Smooth muscle cell (in vitro differentiated cells): ENCODE measurements at regions not wholly inside any gene's neighbourhood (a gene's known extent, or its start where the extent isn't known, plus 50 kb on each side); places are given as distances from the start of the nearest gene placed in this dataset.

ENCODE experiments used
- DNase-seq: peaks from one replicate; lab custom pipeline; 2025; ENCODE audit not compliant: unreplicated experiment; lab: John Stamatoyannopoulos, UW
- H2AFZ ChIP-seq: fragments of 200-600 bp; sonication (generic); 2 replicates; pipeline ENCODE4 v1.6.0; 2016; ENCODE audit warnings: antibody characterized with exemption, low read depth, mild to moderate bottlenecking
- H3F3A ChIP-seq: fragments of 200-600 bp; sonication (generic); 2 replicates; pipeline ENCODE4 v1.6.0; 2017; ENCODE audit warnings: antibody characterized with exemption, low read depth
- H3K27ac ChIP-seq: fragments of 200-600 bp; sonication (generic); 2 replicates; pipeline ENCODE4 v1.5.1; 2016; ENCODE audit warnings: low read depth, mild to moderate bottlenecking
- H3K27me3 ChIP-seq: fragments of 200-600 bp; sonication (generic); 2 replicates; pipeline ENCODE4 v1.6.1; 2016; ENCODE audit warnings: low read depth, mild to moderate bottlenecking
- H3K36me3 ChIP-seq: fragments of 200-600 bp; sonication (generic); 2 replicates; pipeline ENCODE4 v1.5.1; 2016; ENCODE audit warnings: low read depth
- H3K4me1 ChIP-seq: fragments of 200-600 bp; sonication (generic); 2 replicates; pipeline ENCODE4 v1.5.1; 2016; ENCODE audit warnings: low read depth
- H3K4me2 ChIP-seq: fragments of 200-600 bp; sonication (generic); 2 replicates; pipeline ENCODE4 v1.6.0; 2016; ENCODE audit warnings: mild to moderate bottlenecking
- H3K4me3 ChIP-seq: fragments of 200-600 bp; sonication (generic); 2 replicates; pipeline ENCODE4 v1.5.1; 2016; ENCODE audit warnings: mild to moderate bottlenecking
- H3K79me2 ChIP-seq: fragments of 200-600 bp; sonication (generic); 2 replicates; pipeline ENCODE4 v1.6.0; 2016; ENCODE audit warnings: low read depth, mild to moderate bottlenecking
- H3K9ac ChIP-seq: fragments of 200-600 bp; sonication (generic); 2 replicates; pipeline ENCODE4 v1.6.0; 2016; ENCODE audit warnings: low read depth
- H3K9me3 ChIP-seq: fragments of 200-600 bp; sonication (generic); replicated peaks from 2 replicates; pipeline ENCODE4 v1.5.1; 2016; ENCODE audit warnings: low read depth
- H4K20me1 ChIP-seq: fragments of 200-600 bp; sonication (generic); 2 replicates; pipeline ENCODE4 v1.6.0; 2016; ENCODE audit warnings: low read depth
- CTCF ChIP-seq: fragments of 200-600 bp; sonication (generic); IDR thresholded peaks from 2 replicates; pipeline ENCODE4 v1.5.1; 2017; ENCODE audit warnings: borderline replicate concordance, mild to moderate bottlenecking, antibody characterized with exemption; ENCODE audit not compliant: insufficient read depth, poor library complexity, severe bottlenecking
- WGBS: methylation state at CpG from one replicate; pipeline ENCODE4 v1.1.7; 2016; ENCODE audit warnings: low lambda C conversion rate; 5-methylcytosine and 5-hydroxymethylcytosine counted together

DNA sequence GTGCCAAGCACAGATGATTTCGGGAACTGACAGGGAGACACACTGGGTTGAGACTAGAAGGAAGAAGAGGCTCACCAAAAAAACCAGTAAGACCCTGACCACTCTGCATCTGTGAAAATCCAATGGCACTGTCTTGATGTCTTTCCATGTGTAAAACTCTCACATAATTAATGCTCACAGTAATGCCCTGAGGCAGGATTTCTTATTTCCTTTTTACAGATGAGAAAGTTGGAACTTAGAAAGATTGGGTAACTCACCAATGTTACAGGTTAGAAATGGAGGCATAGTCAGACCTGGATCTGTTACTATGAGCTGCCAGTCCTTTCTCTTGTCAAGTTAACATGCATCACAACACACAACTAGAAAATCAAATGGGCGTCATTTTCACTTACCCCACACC lies 151.0 kb upstream of the MCHR2 start:
- no peaks in the 10 kb centered on the region for H4K20me1 ChIP-seq
- H3K4me3 ChIP-seq, result no peak overlapping the region
- H3K9me3 ChIP-seq, result no peaks in the 10 kb centered on the region
- no peak overlapping the region for H3K9ac ChIP-seq
- no peaks in the 10 kb centered on the region for H3F3A ChIP-seq
- no peaks in the 10 kb centered on the region for H3K4me1 ChIP-seq
- no peak for DNase-seq
- no peaks in the 10 kb centered on the region for H3K36me3 ChIP-seq
- H3K4me2 ChIP-seq, result no peak overlapping the region
- H3K27ac ChIP-seq, result no peak overlapping the region
- H3K27me3 ChIP-seq, result no peaks in the 10 kb centered on the region
- whole genome bisulfite sequencing, result 97% methylated on average over 2 of the region's 2 CpGs
- no peak overlapping the region for H2AFZ ChIP-seq
- no peaks in the 10 kb centered on the region for H3K79me2 ChIP-seq
- no peak for TF ChIP-seq CTCF

GRCh38 chr6:100138346-100139022 lies 144.5 kb upstream of the MCHR2 start:
- H3K4me1 ChIP-seq, result no peaks in the 10 kb centered on the region
- H3K79me2 ChIP-seq, result no peaks in the 10 kb centered on the region
- no peaks in the 10 kb centered on the region for H4K20me1 ChIP-seq
- no peak for TF ChIP-seq CTCF
- DNase-seq, result no peak
- no peak overlapping the region for H3K27ac ChIP-seq
- H3F3A ChIP-seq, result no peaks in the 10 kb centered on the region
- 89% methylated on average over 4 of the region's 4 CpGs for WGBS
- H2AFZ ChIP-seq, result no peak overlapping the region
- no peaks in the 10 kb centered on the region for H3K9me3 ChIP-seq
- H3K4me3 ChIP-seq, result no peak overlapping the region
- H3K9ac ChIP-seq, result no peak overlapping the region
- no peaks in the 10 kb centered on the region for H3K27me3 ChIP-seq
- no peaks in the 10 kb centered on the region for H3K36me3 ChIP-seq
- H3K4me2 ChIP-seq, result no peak overlapping the region

DNA sequence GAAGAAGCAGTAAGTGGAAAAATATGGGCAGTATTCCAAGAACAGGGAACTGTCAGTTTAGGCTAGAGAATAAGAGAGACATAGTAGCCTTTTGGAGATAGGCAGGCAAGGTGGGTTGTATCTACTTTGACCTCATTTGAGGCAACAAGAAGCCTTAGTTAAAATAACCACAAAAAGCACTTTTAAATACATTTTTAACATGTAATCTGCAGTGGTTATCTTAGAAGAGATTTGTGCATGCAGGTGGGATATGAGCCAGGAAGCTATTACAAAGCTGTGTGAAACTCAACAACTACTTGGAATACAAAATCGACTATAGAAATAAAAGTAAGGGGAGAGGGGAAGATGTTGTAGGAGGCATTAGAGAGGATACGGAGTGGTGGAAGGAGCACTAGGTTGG lies 143.7 kb upstream of the MCHR2 start:
- no peak for DNase-seq
- no peaks in the 10 kb centered on the region for H3K79me2 ChIP-seq
- TF ChIP-seq CTCF, result no peak
- H3K4me2 ChIP-seq, result no peak overlapping the region
- H3F3A ChIP-seq, result no peaks in the 10 kb centered on the region
- no peaks in the 10 kb centered on the region for H4K20me1 ChIP-seq
- no peak overlapping the region for H2AFZ ChIP-seq
- no peaks in the 10 kb centered on the region for H3K27me3 ChIP-seq
- H3K9me3 ChIP-seq, result no peaks in the 10 kb centered on the region
- no peaks in the 10 kb centered on the region for H3K4me1 ChIP-seq
- H3K27ac ChIP-seq, result no peak overlapping the region
- no peaks in the 10 kb centered on the region for H3K36me3 ChIP-seq
- H3K9ac ChIP-seq, result no peak overlapping the region
- 88% methylated on average over 2 of the region's 2 CpGs for WGBS
- H3K4me3 ChIP-seq, result no peak overlapping the region

GRCh38 chr6:100136590-100136989 lies 142.6 kb upstream of the MCHR2 start:
- H3K27me3 ChIP-seq, result no peaks in the 10 kb centered on the region
- H3K9ac ChIP-seq, result no peak overlapping the region
- H3K27ac ChIP-seq, result no peak overlapping the region
- no peak for DNase-seq
- H3K4me2 ChIP-seq, result no peak overlapping the region
- H3K36me3 ChIP-seq, result no peaks in the 10 kb centered on the region
- no peaks in the 10 kb centered on the region for H3K79me2 ChIP-seq
- no peaks in the 10 kb centered on the region for H4K20me1 ChIP-seq
- H2AFZ ChIP-seq, result no peak overlapping the region
- TF ChIP-seq CTCF, result no peak
- H3K4me1 ChIP-seq, result no peaks in the 10 kb centered on the region
- no peaks in the 10 kb centered on the region for H3F3A ChIP-seq
- WGBS, result 97% methylated on average over 8 of the region's 8 CpGs
- no peaks in the 10 kb centered on the region for H3K9me3 ChIP-seq
- no peak overlapping the region for H3K4me3 ChIP-seq
